Thoracic aorta (tissue), 2 donors: ENCODE measurements at regions not wholly inside any gene's neighbourhood (a gene's known extent, or its start where the extent isn't known, plus 50 kb on each side); places are given as distances from the start of the nearest gene placed in this dataset.

Experiments
- ATAC-seq: fragments of 150-250 bp; one replicate; pipeline ENCODE4 v1.8.0; 2017; ENCODE audit warnings: low read depth; ENCODE audit not compliant: insufficient number of reproducible peaks, low FRiP score
- DNase-seq: peaks from one replicate; pipeline ENCODE4 v3.0.0-alpha.2; 2020; ENCODE audit warnings: low spot score
- H3K27ac ChIP-seq, 2 donors: fragments of 200-600 bp; sonication (generic); 1 replicate in 1 of 2; 2 replicates in 1 of 2; pipeline ENCODE4 v1.5.1; 2016; ENCODE audit warnings: mild to moderate bottlenecking in 2 of 2, moderate library complexity in 2 of 2
- H3K27me3 ChIP-seq: fragments of 200-600 bp; sonication (generic); replicated peaks from 2 replicates; pipeline ENCODE4 v1.6.0; 2016; ENCODE audit warnings: mild to moderate bottlenecking; ENCODE audit not compliant: insufficient read depth
- H3K36me3 ChIP-seq: fragments of 200-600 bp; sonication (generic); one replicate; pipeline ENCODE4 v1.5.1; 2016
- H3K4me1 ChIP-seq, 2 donors: fragments of 200-600 bp; sonication (generic); 1 replicate in 1 of 2; 2 replicates in 1 of 2; pipeline versions ENCODE4 v1.5.1 to v1.6.0; 2016; ENCODE audit warnings: low read depth in 2 of 2, mild to moderate bottlenecking in 1 of 2; ENCODE audit not compliant: control insufficient read depth in 1 of 2
- H3K4me3 ChIP-seq: fragments of 200-600 bp; sonication (generic); 2 replicates; pipeline ENCODE4 v1.5.1; 2016; ENCODE audit warnings: mild to moderate bottlenecking
- H3K9me3 ChIP-seq: fragments of 200-600 bp; sonication (generic); 2 replicates; pipeline ENCODE4 v1.5.1; 2016
- CTCF ChIP-seq: fragments of 200-600 bp; sonication (generic); IDR thresholded peaks from one replicate; pipeline ENCODE4 v1.5.1; 2019; ENCODE audit warnings: antibody characterized with exemption

GRCh38 chr1:90574692-90575370 is 142.3 kb downstream of the BARHL2 start:
- Histone ChIP-seq H3K9me3 (no peaks in the 10 kb centered on the region), H3K27ac (no peak overlapping the region), H3K27me3 (no peaks in the 10 kb centered on the region), H3K36me3 (no peaks in the 10 kb centered on the region), H3K4me3 (no peak overlapping the region), H3K4me1 (peaks cover 0 to 16% of the 10 kb centered on the region in 2 donors)
- no peak for TF ChIP-seq CTCF
- no peak for DNase-seq
- no peak for ATAC-seq

GRCh38 chr1:90573736-90574135 is 143.4 kb downstream of the BARHL2 start:
- no peak for TF ChIP-seq CTCF
- no peaks in the 10 kb centered on the region for H3K27me3 ChIP-seq
- no peak for DNase-seq
- H3K36me3 ChIP-seq = no peaks in the 10 kb centered on the region
- no peak overlapping the region for H3K27ac ChIP-seq
- no peak overlapping the region for H3K4me3 ChIP-seq
- H3K9me3 ChIP-seq = no peaks in the 10 kb centered on the region
- H3K4me1 ChIP-seq = peaks cover 0 to 16% of the 10 kb centered on the region in 2 donors
- ATAC-seq = no peak

- H3K27ac ChIP-seq = no peak overlapping the region
- DNase-seq (no peak), ATAC-seq (no peak)
- no peaks in the 10 kb centered on the region for H3K36me3 ChIP-seq
- no peaks in the 10 kb centered on the region for H3K9me3 ChIP-seq
- H3K27me3 ChIP-seq = no peaks in the 10 kb centered on the region
- H3K4me3 ChIP-seq = no peak overlapping the region
- peaks cover 0 to 16% of the 10 kb centered on the region in 2 donors for H3K4me1 ChIP-seq
- no peak for TF ChIP-seq CTCF
Measured at GRCh38 chr1:90572446-90572845, 144.7 kb downstream of the BARHL2 start.

GRCh38 chr1:90568436-90568835 is 148.7 kb downstream of the BARHL2 start:
- no peak for DNase-seq
- H3K4me3 ChIP-seq = no peak overlapping the region
- no peaks in the 10 kb centered on the region for H3K36me3 ChIP-seq
- TF ChIP-seq CTCF = no peak
- no peak for ATAC-seq
- no peak overlapping the region for H3K27ac ChIP-seq
- H3K4me1 ChIP-seq = peaks cover 3 to 17% of the 10 kb centered on the region in 2 donors
- no peaks in the 10 kb centered on the region for H3K27me3 ChIP-seq
- H3K9me3 ChIP-seq = no peaks in the 10 kb centered on the region

GRCh38 chr1:90564164-90564563 is 152.9 kb downstream of the BARHL2 start:
- H3K9me3 ChIP-seq = no peaks in the 10 kb centered on the region
- peaks cover 11 to 27% of the 10 kb centered on the region in 2 donors for H3K4me1 ChIP-seq
- TF ChIP-seq CTCF = no peak
- no peaks in the 10 kb centered on the region for H3K36me3 ChIP-seq
- H3K27me3 ChIP-seq = no peaks in the 10 kb centered on the region
- ATAC-seq = peak; percentile 82
- DNase-seq = peak; percentile 9
- H3K27ac ChIP-seq = no peak overlapping the region
- no peak overlapping the region for H3K4me3 ChIP-seq
